ENCODE measurements at regions not wholly inside any gene's neighbourhood (a gene's known extent, or its start where the extent isn't known, plus 50 kb on each side); places are given as distances from the start of the nearest gene placed in this dataset.

GRCh38 chr2:118171546-118171945, 83.3 kb downstream of the INSIG2 start:
- no peak for DNase-seq

GRCh38 chr2:118169359-118170005, 81.2 kb downstream of the INSIG2 start:
- DNase-seq: no peak

- DNase-seq: no peak
Observed at GRCh38 chr2:118168615-118169014, 80.3 kb downstream of the INSIG2 start.

- DNase-seq: no peak
Observed at GRCh38 chr2:118167026-118167425, 78.8 kb downstream of the INSIG2 start.

GRCh38 chr2:118166242-118166641, 78.0 kb downstream of the INSIG2 start:
- no peak for DNase-seq

GRCh38 chr2:118165595-118165994, 77.3 kb downstream of the INSIG2 start:
- no peak for DNase-seq
